SK-N-SH (cell line): ENCODE measurements at regions not wholly inside any gene's neighbourhood (a gene's known extent, or its start where the extent isn't known, plus 50 kb on each side); places are given as distances from the start of the nearest gene placed in this dataset.
A peak's percentile ranks its signal among the peaks of the same experiment; 100 is the strongest.
"Not testable (repeated sequence)": the region's sequence is repeated elsewhere in the genome, so short reads cannot be mapped to it uniquely, and the experiment has no call there.

Source experiments
- CTCF ChIA-PET: fragments of 300-600, 350-600 bp; formaldehyde crosslinking; extraction: SDS; loops from one replicate; lab custom pipeline; 2021; lab: Yijun Ruan, JAX
- POLR2A ChIA-PET: fragments of 350-600 bp; sonication (Branson Sonifier 250); formaldehyde crosslinking; extraction: SDS; loops from one replicate; lab custom pipeline; 2020; ENCODE audit warnings: antibody characterized with exemption, inconsistent platforms; lab: Yijun Ruan, JAX
- DNase-seq: peaks from one replicate; pipeline ENCODE4 v3.0.0; 2012
- H2AFZ ChIP-seq: fragments of 200-600 bp; sonication (generic); 2 replicates; pipeline ENCODE4 v1.8.1; 2016; ENCODE audit warnings: antibody characterized with exemption, mild to moderate bottlenecking, low read depth
- H3F3A ChIP-seq: fragments of 200-600 bp; sonication (generic); replicated peaks from 2 replicates; pipeline ENCODE3; 2016; ENCODE audit warnings: antibody characterized with exemption, mild to moderate bottlenecking; ENCODE audit not compliant: insufficient read depth
- H3K27ac ChIP-seq, 2 experiments: fragments of 200-500 bp in 1 of 2; fragments of 200-600 bp in 1 of 2; sonication (Bioruptor generic) in 1 of 2; sonication (generic), shearing (Covaris generic) in 1 of 2; 2 replicates each; pipeline versions ENCODE4 v1.5.1 to v1.6.1; 2014 to 2016; ENCODE audit warnings: low read depth in 2 of 2, inconsistent platforms in 1 of 2, low read length in 1 of 2, mild to moderate bottlenecking in 1 of 2, mixed read lengths in 1 of 2
- H3K27me3 ChIP-seq: fragments of 200-600 bp; sonication (generic), shearing (Covaris generic); 2 replicates; pipeline ENCODE4 v1.6.1; 2016; ENCODE audit warnings: mixed run types; ENCODE audit not compliant: insufficient read depth
- H3K36me3 ChIP-seq, 2 experiments: fragments of 200-500 bp in 1 of 2; fragments of 200-600 bp in 1 of 2; sonication (Bioruptor generic) in 1 of 2; sonication (generic) in 1 of 2; replicated peaks in 1 of 2; 2 replicates each; pipeline versions ENCODE3 to v1.5.1; 2014 to 2016; ENCODE audit warnings: low read length in 1 of 2, mild to moderate bottlenecking in 1 of 2; ENCODE audit not compliant: insufficient read depth in 2 of 2, control insufficient read depth in 1 of 2
- H3K4me1 ChIP-seq, 2 experiments: fragments of 200-500 bp in 1 of 2; fragments of 200-600 bp in 1 of 2; sonication (Bioruptor generic) in 1 of 2; sonication (generic), shearing (Covaris generic) in 1 of 2; 2 replicates each; pipeline versions ENCODE4 v1.5.1 to v1.6.1; 2014 to 2016; ENCODE audit warnings: low read depth in 1 of 2, low read length in 1 of 2, mixed run types in 1 of 2; ENCODE audit not compliant: insufficient read depth in 2 of 2, control insufficient read depth in 1 of 2
- H3K4me2 ChIP-seq: fragments of 200-600 bp; sonication (generic), shearing (Covaris generic); 2 replicates; pipeline ENCODE4 v1.6.1; 2017; ENCODE audit warnings: mixed run types
- H3K4me3 ChIP-seq, 2 experiments: fragments of 200-500 bp in 1 of 2; fragments of 200-600 bp in 1 of 2; sonication (Bioruptor generic) in 1 of 2; sonication (generic), shearing (Covaris generic) in 1 of 2; 2 replicates each; pipeline versions ENCODE4 v1.5.1 to v1.8.1; 2014 to 2016; ENCODE audit warnings: low read depth in 2 of 2, inconsistent platforms in 1 of 2, low read length in 1 of 2, mild to moderate bottlenecking in 1 of 2, mixed read lengths in 1 of 2, moderate library complexity in 1 of 2
- H3K79me2 ChIP-seq: fragments of 200-600 bp; sonication (generic); 2 replicates; pipeline ENCODE4 v1.8.1; 2017; ENCODE audit warnings: mild to moderate bottlenecking; ENCODE audit not compliant: insufficient read depth
- H3K9ac ChIP-seq: fragments of 200-600 bp; sonication (generic); 2 replicates; pipeline ENCODE4 v1.6.1; 2017; ENCODE audit warnings: mixed run types
- H3K9me2 ChIP-seq: fragments of 200-600 bp; sonication (generic); 2 replicates; pipeline ENCODE4 v1.6.1; 2017; ENCODE audit warnings: mixed run types
- H3K9me3 ChIP-seq: fragments of 200-600 bp; sonication (generic); 2 replicates; pipeline ENCODE4 v1.6.1; 2017; ENCODE audit warnings: mixed run types, mild to moderate bottlenecking, moderate library complexity
- H4K20me1 ChIP-seq: fragments of 200-600 bp; sonication (generic); 2 replicates; pipeline ENCODE4 v1.6.1; 2017; ENCODE audit warnings: mild to moderate bottlenecking, mixed run types; ENCODE audit not compliant: insufficient read depth
- CHD2 ChIP-seq: fragments of 150-350 bp; IDR thresholded peaks from 2 replicates; pipeline ENCODE4 v1.6.1; 2018; ENCODE audit warnings: low read length; ENCODE audit not compliant: partially characterized antibody
- ELF1 ChIP-seq: IDR thresholded peaks from 2 replicates; pipeline ENCODE4 v1.4.0; 2012
- FOSL2 ChIP-seq: IDR thresholded peaks from 2 replicates; pipeline ENCODE4 v1.4.0; 2012; ENCODE audit warnings: low read depth, mild to moderate bottlenecking, moderate library complexity, borderline replicate concordance
- FOXJ3 ChIP-seq: sonication (generic); formaldehyde crosslinking; IDR thresholded peaks from 2 replicates; pipeline ENCODE4 v1.5.1; 2020; ENCODE audit warnings: mild to moderate bottlenecking, missing genetic modification reagents
- FOXM1 ChIP-seq: IDR thresholded peaks from 2 replicates; pipeline ENCODE4 v1.4.0; 2012; ENCODE audit warnings: low read depth, mild to moderate bottlenecking
- MEF2A ChIP-seq: IDR thresholded peaks from 2 replicates; pipeline ENCODE4 v1.4.0; 2012; ENCODE audit warnings: low read depth, borderline replicate concordance
- MXI1 ChIP-seq: IDR thresholded peaks from 2 replicates; pipeline ENCODE4 v1.6.1; 2012; ENCODE audit warnings: mild to moderate bottlenecking, low read depth, low read length, improper control_type of control experiment
- NFIC ChIP-seq: IDR thresholded peaks from 2 replicates; pipeline ENCODE4 v1.4.0; 2012; ENCODE audit warnings: borderline replicate concordance
- NRF1 ChIP-seq: IDR thresholded peaks from 2 replicates; pipeline ENCODE4 v1.6.1; 2012; ENCODE audit warnings: low read depth, mild to moderate bottlenecking, low read length
- PBX3 ChIP-seq: IDR thresholded peaks from 2 replicates; pipeline ENCODE4; 2012
- POLR2AphosphoS5 ChIP-seq: IDR thresholded peaks from 2 replicates; pipeline ENCODE4 v1.6.1; 2012; ENCODE audit warnings: low read depth, low read length
- RAD21 ChIP-seq: IDR thresholded peaks from 2 replicates; pipeline ENCODE4 v1.6.1; 2012; ENCODE audit warnings: mild to moderate bottlenecking, low read length
- RCOR1 ChIP-seq: fragments of 150-350 bp; IDR thresholded peaks from 2 replicates; pipeline ENCODE4 v1.6.1; 2017; ENCODE audit warnings: antibody characterized with exemption, low read length
- REST ChIP-seq: IDR thresholded peaks from 2 replicates; pipeline ENCODE4 v1.6.1; 2012; ENCODE audit warnings: mild to moderate bottlenecking, low read depth, low read length, moderate library complexity
- SMC3 ChIP-seq: IDR thresholded peaks from 2 replicates; pipeline ENCODE4 v1.6.1; 2012; ENCODE audit warnings: low read depth, low read length, improper control_type of control experiment
- TCF12 ChIP-seq: IDR thresholded peaks from 2 replicates; pipeline ENCODE4 v1.4.0; 2012
- YY1 ChIP-seq: IDR thresholded peaks from 2 replicates; pipeline ENCODE4 v1.4.0; 2012; ENCODE audit warnings: low read depth, mild to moderate bottlenecking
- WGBS: methylation state at CpG from one replicate; pipeline ENCODE4 v1.1.6; 2017; ENCODE audit warnings: low lambda C conversion rate; 5-methylcytosine and 5-hydroxymethylcytosine counted together

GRCh38 chr20:47977789-47978252 is 192.5 kb upstream of the SULF2 start:
- H3K79me2 ChIP-seq, H3K9me3 ChIP-seq, H3F3A ChIP-seq, H4K20me1 ChIP-seq, H2AFZ ChIP-seq, H3K4me3 ChIP-seq, H3K9me2 ChIP-seq, H3K4me2 ChIP-seq, POLR2A ChIA-PET, H3K9ac ChIP-seq, H3K27me3 ChIP-seq, H3K36me3 ChIP-seq: not testable (repeated sequence)
- 48% methylated on average over 6 of the region's 8 CpGs for WGBS
- H3K4me1 ChIP-seq: peaks cover 0 to 20% of the 10 kb centered on the region in 2 experiments; a peak in 1 of 4 replicates
- peak overlapping the region in 1 of 2 experiments; percentile 79; a peak in 2 of 4 replicates for H3K27ac ChIP-seq
- DNase-seq: peak; percentile 52
- CTCF ChIA-PET: interaction anchor here (0.8 kb wide), 1 partner anchor 191 kb away, joined by 3 read pairs; no protein-coding TSS in a partner anchor

- CTCF ChIA-PET: interaction anchor here (1.2 to 1.7 kb wide), 3 partner anchors 14 to 643 kb away, joined by 3 to 9 read pairs (median 4); no protein-coding TSS in a partner anchor
- peaks cover 0 to 18% of the 10 kb centered on the region in 2 experiments; a peak in 1 of 4 replicates for H3K4me1 ChIP-seq
- 68% methylated on average over 20 of the region's 20 CpGs for WGBS
- not testable (repeated sequence) for H3F3A ChIP-seq, H3K79me2 ChIP-seq
- TF ChIP-seq RAD21: peak; percentile 35; the same call in 1 of the 2 replicates
- TF ChIP-seq, all 33 proteins: peak for 1; not testable (repeated sequence) for 32
- H4K20me1 ChIP-seq, H3K4me2 ChIP-seq, H3K36me3 ChIP-seq, H3K4me3 ChIP-seq, H3K9me3 ChIP-seq, H3K9ac ChIP-seq, H3K9me2 ChIP-seq, H2AFZ ChIP-seq, H3K27me3 ChIP-seq, POLR2A ChIA-PET: not testable (repeated sequence)
- peak overlapping the region in 1 of 2 experiments; percentile 79; a peak in 2 of 4 replicates for H3K27ac ChIP-seq
- DNase-seq: peak; percentile 46
These were observed 191.9 kb upstream of the SULF2 start for GRCh38 chr20:47977017-47977788.

GRCh38 chr20:47974234-47974878 is 189.1 kb upstream of the SULF2 start:
- DNase-seq: no peak
- Histone ChIP-seq H3K27ac (no peak overlapping the region), H3K4me1 (peaks cover 0 to 26% of the 10 kb centered on the region in 2 experiments; a peak in 1 of 4 replicates), H2AFZ (no peak overlapping the region), H3K4me3 (no peak overlapping the region), H3K9ac (no peak overlapping the region), H3K4me2 (no peak overlapping the region), H3K27me3 (no peaks in the 10 kb centered on the region), H3K36me3 (no peaks in the 10 kb centered on the region), H3K79me2 (no peaks in the 10 kb centered on the region), H3K9me3 (no peaks in the 10 kb centered on the region), H4K20me1 (no peaks in the 10 kb centered on the region), H3K9me2 (no peaks in the 10 kb centered on the region), H3F3A (no peaks in the 10 kb centered on the region)
- ChIA-PET CTCF (interaction anchor here (1.0 to 1.1 kb wide), 3 partner anchors 11 to 646 kb away, joined by 3 read pairs; no protein-coding TSS in a partner anchor), POLR2A (no interaction called here)
- 75% methylated on average over 6 of the region's 8 CpGs for WGBS
- TF ChIP-seq FOXM1: no peak
- no peak for TF ChIP-seq CHD2
- no peak for TF ChIP-seq PBX3
- TF ChIP-seq ELF1: no peak
- TF ChIP-seq FOSL2: no peak
- TF ChIP-seq NFIC: no peak
- TF ChIP-seq MXI1: no peak
- TF ChIP-seq FOXJ3: no peak
- no peak for TF ChIP-seq REST
- TF ChIP-seq RCOR1: no peak
- no peak for TF ChIP-seq MEF2A
- no peak for TF ChIP-seq NRF1
- no peak for TF ChIP-seq SMC3
- no peak for TF ChIP-seq YY1
- no peak for TF ChIP-seq POLR2AphosphoS5
- no peak for TF ChIP-seq RAD21
- no peak for TF ChIP-seq TCF12
